Tibial artery (tissue), 4 donors: ENCODE measurements at regions not wholly inside any gene's neighbourhood (a gene's known extent, or its start where the extent isn't known, plus 50 kb on each side); places are given as distances from the start of the nearest gene placed in this dataset.

Experiments
- DNase-seq, 2 donors: peaks; one replicate each; pipeline ENCODE4 v3.0.0-alpha.2; 2019
- H3K27ac ChIP-seq, 2 donors: fragments of 200-600 bp; sonication (generic) in 1 of 2; 1 replicate in 1 of 2; 2 replicates in 1 of 2; pipeline ENCODE4 v1.5.1; 2018 to 2019; ENCODE audit warnings: mild to moderate bottlenecking in 1 of 2
- H3K27me3 ChIP-seq, 2 donors: fragments of 200-600 bp; sonication (generic) in 1 of 2; one replicate each; pipeline versions ENCODE4 v1.5.1 to v1.6.0; 2016 to 2019
- H3K36me3 ChIP-seq, 3 donors: fragments of 200-600 bp; sonication (generic) in 2 of 3; one replicate each; pipeline ENCODE4 v1.5.1; 2016 to 2019; ENCODE audit warnings: mild to moderate bottlenecking in 2 of 3
- H3K4me1 ChIP-seq, 4 donors: fragments of 200-600 bp; sonication (generic) in 2 of 4; 1 replicate in 3 of 4; 2 replicates in 1 of 4; pipeline ENCODE4 v1.5.1; 2016 to 2019
- H3K4me3 ChIP-seq, 2 donors: fragments of 200-600 bp; sonication (generic) in 1 of 2; 1 replicate in 1 of 2; 2 replicates in 1 of 2; pipeline ENCODE4 v1.5.1; 2018 to 2019; ENCODE audit warnings: mild to moderate bottlenecking in 2 of 2
- H3K9me3 ChIP-seq, 3 donors: fragments of 200-600 bp; sonication (generic) in 1 of 3; one replicate each; pipeline ENCODE4 v1.5.1; 2016 to 2019
- CTCF ChIP-seq, 2 experiments: fragments of 200-600 bp in 1 of 2; fragments of 450-650 bp in 1 of 2; IDR thresholded peaks; one replicate each; pipeline ENCODE4 v1.5.1; 2017 to 2019; ENCODE audit warnings: antibody characterized with exemption in 2 of 2, mild to moderate bottlenecking in 1 of 2, moderate library complexity in 1 of 2
- intact Hi-C: fragments of 100-400 bp; cut with DNase I; formaldehyde crosslinking; loops from one replicate; pipeline ENCODE4 v1.15.0; 2023; ENCODE audit warnings: low total_unique reads

GRCh38 chr6:128827675-128828464 lies 55.1 kb upstream of the LAMA2 start:
- Histone ChIP-seq H3K4me1 (no peaks in the 10 kb centered on the region), H3K9me3 (peaks cover 0 to 5% (median 0%) of the 10 kb centered on the region in 3 donors), H3K27me3 (no peaks in the 10 kb centered on the region), H3K36me3 (no peaks in the 10 kb centered on the region), H3K27ac (no peak overlapping the region), H3K4me3 (no peak overlapping the region)
- no peak for TF ChIP-seq CTCF (IDR thresholded peaks at IDR 0.05)
- no peak for DNase-seq
- intact Hi-C loops = no loop called here

DNA sequence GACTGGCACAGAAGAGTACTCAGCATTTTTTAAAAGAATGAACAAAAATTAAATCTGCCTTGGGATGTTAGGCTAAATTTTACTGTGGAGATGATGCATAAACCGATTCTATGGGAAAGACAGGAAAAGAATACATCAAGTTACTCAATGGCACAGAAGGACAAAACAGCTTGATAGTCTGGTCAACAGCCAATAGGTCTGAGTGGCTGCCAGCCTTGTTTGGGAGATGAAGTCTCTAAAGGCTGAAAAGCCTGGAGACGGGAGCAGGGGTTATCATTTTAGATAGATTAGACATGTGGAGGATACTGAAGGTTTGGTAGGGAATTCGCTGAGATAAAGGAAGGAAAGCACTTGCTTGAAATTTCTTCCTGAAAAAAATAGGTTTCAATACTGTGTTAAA lies 56.3 kb upstream of the LAMA2 start:
- intact Hi-C loops = no loop called here
- TF ChIP-seq CTCF (IDR thresholded peaks at IDR 0.05) = no peak
- Histone ChIP-seq H3K4me1 (no peaks in the 10 kb centered on the region), H3K27me3 (no peaks in the 10 kb centered on the region), H3K27ac (no peak overlapping the region), H3K9me3 (peaks cover 0 to 5% (median 0%) of the 10 kb centered on the region in 3 donors), H3K36me3 (no peaks in the 10 kb centered on the region), H3K4me3 (no peak overlapping the region)
- no peak for DNase-seq

- Histone ChIP-seq H3K36me3 (no peaks in the 10 kb centered on the region), H3K27me3 (no peaks in the 10 kb centered on the region), H3K27ac (no peak overlapping the region), H3K4me1 (no peaks in the 10 kb centered on the region), H3K9me3 (no peaks in the 10 kb centered on the region), H3K4me3 (no peak overlapping the region)
- no peak for DNase-seq
- intact Hi-C loops = no loop called here
- TF ChIP-seq CTCF (IDR thresholded peaks at IDR 0.05) = no peak
These were observed 60.7 kb upstream of the LAMA2 start for GRCh38 chr6:128822271-128822670.

GRCh38 chr6:128821116-128821515 lies 61.8 kb upstream of the LAMA2 start:
- intact Hi-C loops = no loop called here
- no peaks in the 10 kb centered on the region for H3K4me1 ChIP-seq
- no peak for TF ChIP-seq CTCF (IDR thresholded peaks at IDR 0.05)
- H3K27me3 ChIP-seq = no peaks in the 10 kb centered on the region
- no peaks in the 10 kb centered on the region for H3K36me3 ChIP-seq
- H3K27ac ChIP-seq = no peak overlapping the region
- H3K9me3 ChIP-seq = no peaks in the 10 kb centered on the region
- no peak for DNase-seq
- H3K4me3 ChIP-seq = no peak overlapping the region

DNA sequence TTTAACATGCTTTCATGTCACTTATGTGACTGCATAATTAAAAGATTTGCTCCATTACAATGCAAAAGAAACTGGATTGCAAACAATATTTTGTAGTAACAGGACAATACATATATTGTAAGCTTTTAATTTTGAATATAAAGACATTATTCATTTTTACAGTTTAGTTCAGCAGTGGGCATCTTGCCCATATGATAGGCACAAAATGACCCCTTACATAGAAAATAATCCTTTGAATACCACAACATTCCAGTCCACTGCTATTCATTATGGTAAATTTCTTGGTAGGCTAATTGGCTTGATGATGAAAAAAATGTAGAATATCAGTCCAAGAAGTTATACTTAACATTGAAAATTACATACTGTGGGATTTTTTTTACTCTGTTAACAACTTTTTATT lies 74.1 kb upstream of the LAMA2 start:
- Histone ChIP-seq H3K4me1 (no peaks in the 10 kb centered on the region), H3K27me3 (no peaks in the 10 kb centered on the region), H3K36me3 (no peaks in the 10 kb centered on the region), H3K9me3 (no peaks in the 10 kb centered on the region), H3K4me3 (no peak overlapping the region), H3K27ac (no peak overlapping the region)
- no peak for TF ChIP-seq CTCF (IDR thresholded peaks at IDR 0.05)
- intact Hi-C loops = no loop called here
- no peak for DNase-seq
